ENCODE measurements at regions not wholly inside any gene's neighbourhood (a gene's known extent, or its start where the extent isn't known, plus 50 kb on each side); places are given as distances from the start of the nearest gene placed in this dataset.

- Histone ChIP-seq H3K79me2 (ENCODE audit: low read length) (no peaks in the 10 kb centered on the region), H3K27ac (ENCODE audit: low read length) (no peak overlapping the region), H3K9ac (ENCODE audit: low read length) (no peak overlapping the region), H4K20me1 (ENCODE audit: insufficient read depth, low read length) (no peaks in the 10 kb centered on the region), H2AFZ (ENCODE audit: low read length) (no peak overlapping the region), H3K4me3 (ENCODE audit: low read length) (no peak overlapping the region), H3K9me3 (replicated peaks; ENCODE audit: insufficient read depth, low read length) (no peaks in the 10 kb centered on the region), H3K36me3 (replicated peaks; ENCODE audit: insufficient read depth, low read length) (no peaks in the 10 kb centered on the region), H3K9me2 (replicated peaks; ENCODE audit: insufficient read depth, low read length) (no peaks in the 10 kb centered on the region), H3F3A (ENCODE audit: insufficient read depth, low read length) (no peaks in the 10 kb centered on the region), H3K4me1 (ENCODE audit: low read length) (no peaks in the 10 kb centered on the region), H3K4me2 (ENCODE audit: low read depth, low read length) (no peak overlapping the region), H3K27me3 (replicated peaks; ENCODE audit: insufficient read depth, low read length) (no peaks in the 10 kb centered on the region)
- TF ChIP-seq EZH2 (optimal IDR thresholded peaks at IDR 0.05; ENCODE audit: low read depth, low read length): no peak
- TF ChIP-seq CTCF (IDR thresholded peaks at IDR 0.05; ENCODE audit: low read length): no peak
- no peak for TF ChIP-seq EZH2phosphoT487 (IDR thresholded peaks at IDR 0.05; ENCODE audit: low read length)
- no peak for DNase-seq
These were observed 273.3 kb upstream of the JARID2 start for GRCh38 chr6:14972379-14973067.

- Histone ChIP-seq H3K27ac (ENCODE audit: low read length) (no peak overlapping the region), H3K79me2 (ENCODE audit: low read length) (no peaks in the 10 kb centered on the region), H3K4me3 (ENCODE audit: low read length) (no peak overlapping the region), H3K36me3 (replicated peaks; ENCODE audit: insufficient read depth, low read length) (no peaks in the 10 kb centered on the region), H3K9me2 (replicated peaks; ENCODE audit: insufficient read depth, low read length) (no peaks in the 10 kb centered on the region), H3K9ac (ENCODE audit: low read length) (no peak overlapping the region), H3K9me3 (replicated peaks; ENCODE audit: insufficient read depth, low read length) (no peaks in the 10 kb centered on the region), H3K4me1 (ENCODE audit: low read length) (no peaks in the 10 kb centered on the region), H4K20me1 (ENCODE audit: insufficient read depth, low read length) (no peaks in the 10 kb centered on the region), H3K4me2 (ENCODE audit: low read depth, low read length) (no peak overlapping the region), H3K27me3 (replicated peaks; ENCODE audit: insufficient read depth, low read length) (no peaks in the 10 kb centered on the region), H2AFZ (ENCODE audit: low read length) (no peak overlapping the region), H3F3A (ENCODE audit: insufficient read depth, low read length) (no peaks in the 10 kb centered on the region)
- TF ChIP-seq EZH2phosphoT487 (IDR thresholded peaks at IDR 0.05; ENCODE audit: low read length) (no peak), EZH2 (optimal IDR thresholded peaks at IDR 0.05; ENCODE audit: low read depth, low read length) (no peak), CTCF (IDR thresholded peaks at IDR 0.05; ENCODE audit: low read length) (no peak)
- DNase-seq: no peak
These were observed 271.5 kb upstream of the JARID2 start for GRCh38 chr6:14974372-14974771.

- Histone ChIP-seq H3K9ac (ENCODE audit: low read length) (no peak overlapping the region), H3K4me1 (ENCODE audit: low read length) (no peaks in the 10 kb centered on the region), H2AFZ (ENCODE audit: low read length) (no peak overlapping the region), H3K36me3 (replicated peaks; ENCODE audit: insufficient read depth, low read length) (no peaks in the 10 kb centered on the region), H3K79me2 (ENCODE audit: low read length) (no peaks in the 10 kb centered on the region), H3K27ac (ENCODE audit: low read length) (no peak overlapping the region), H3K9me2 (replicated peaks; ENCODE audit: insufficient read depth, low read length) (no peaks in the 10 kb centered on the region), H3K27me3 (replicated peaks; ENCODE audit: insufficient read depth, low read length) (no peaks in the 10 kb centered on the region), H3K4me2 (ENCODE audit: low read depth, low read length) (no peak overlapping the region), H4K20me1 (ENCODE audit: insufficient read depth, low read length) (no peaks in the 10 kb centered on the region), H3K9me3 (replicated peaks; ENCODE audit: insufficient read depth, low read length) (no peaks in the 10 kb centered on the region), H3F3A (ENCODE audit: insufficient read depth, low read length) (no peaks in the 10 kb centered on the region), H3K4me3 (ENCODE audit: low read length) (no peak overlapping the region)
- no peak for TF ChIP-seq EZH2phosphoT487 (IDR thresholded peaks at IDR 0.05; ENCODE audit: low read length)
- no peak for TF ChIP-seq CTCF (IDR thresholded peaks at IDR 0.05; ENCODE audit: low read length)
- TF ChIP-seq EZH2 (optimal IDR thresholded peaks at IDR 0.05; ENCODE audit: low read depth, low read length): no peak
- no peak for DNase-seq
These were observed 270.9 kb upstream of the JARID2 start for GRCh38 chr6:14974792-14975470.

All from MM.1S (cell line).